Liver (tissue), 8 donors: ENCODE measurements at regions not wholly inside any gene's neighbourhood (a gene's known extent, or its start where the extent isn't known, plus 50 kb on each side); places are given as distances from the start of the nearest gene placed in this dataset.
"Not testable (repeated sequence)": the region's sequence is repeated elsewhere in the genome, so short reads cannot be mapped to it uniquely, and the experiment has no call there.

ENCODE experiments used
- DNase-seq: peaks from one replicate; pipeline ENCODE4 v3.0.0-alpha.2; 2017; ENCODE audit warnings: low spot score
- H3K27ac ChIP-seq, 2 donors: one replicate each; pipeline ENCODE4 v1.7.0; 2013; ENCODE audit warnings: inconsistent platforms in 2 of 2, low read length in 2 of 2, control low read depth in 1 of 2, low read depth in 1 of 2, mild to moderate bottlenecking in 1 of 2
- H3K27me3 ChIP-seq, 4 donors: one replicate each; pipeline versions ENCODE4 v1.6.1 to v1.7.0; 2013; ENCODE audit warnings: low read length in 3 of 4, inconsistent platforms in 1 of 4, mild to moderate bottlenecking in 1 of 4, moderate library complexity in 1 of 4; ENCODE audit not compliant: control insufficient read depth in 4 of 4, insufficient read depth in 4 of 4
- H3K36me3 ChIP-seq, 4 donors: one replicate each; pipeline versions ENCODE4 v1.6.1 to v1.7.0; 2013; ENCODE audit warnings: low read length in 3 of 4, mild to moderate bottlenecking in 3 of 4, low read depth in 1 of 4, moderate library complexity in 1 of 4; ENCODE audit not compliant: control insufficient read depth in 4 of 4, insufficient read depth in 3 of 4
- H3K4me1 ChIP-seq, 4 donors: one replicate each; pipeline versions ENCODE4 v1.6.1 to v1.7.0; 2013; ENCODE audit warnings: low read length in 3 of 4, mild to moderate bottlenecking in 3 of 4, moderate library complexity in 1 of 4; ENCODE audit not compliant: control insufficient read depth in 4 of 4, insufficient read depth in 4 of 4
- H3K4me3 ChIP-seq, 3 donors: one replicate each; pipeline versions ENCODE4 v1.6.1 to v1.7.0; 2013; ENCODE audit warnings: low read length in 3 of 3, control low read depth in 1 of 3, low read depth in 1 of 3, mild to moderate bottlenecking in 1 of 3
- H3K9ac ChIP-seq, 2 donors: one replicate each; pipeline ENCODE4 v1.7.0; 2013; ENCODE audit warnings: low read length in 2 of 2, mild to moderate bottlenecking in 2 of 2, moderate library complexity in 2 of 2, control low read depth in 1 of 2, low read depth in 1 of 2
- H3K9me3 ChIP-seq, 4 donors: one replicate each; pipeline versions ENCODE4 v1.6.1 to v1.7.0; 2013; ENCODE audit warnings: low read length in 3 of 4; ENCODE audit not compliant: control insufficient read depth in 4 of 4
- ATF3 ChIP-seq: IDR thresholded peaks from 2 replicates; pipeline ENCODE4 v1.6.1; 2016; ENCODE audit warnings: antibody characterized with exemption
- CTCF ChIP-seq: fragments of 150-350 bp; IDR thresholded peaks from 2 replicates; pipeline ENCODE4 v1.5.1; 2017; ENCODE audit warnings: improper control_type of control experiment, low read depth, low read length; ENCODE audit not compliant: missing input control
- EGR1 ChIP-seq, 2 donors: IDR thresholded peaks; 2 replicates each; pipeline ENCODE4 v1.6.1; 2016 to 2018; ENCODE audit warnings: antibody characterized with exemption in 2 of 2, low read depth in 2 of 2
- FOXA1 ChIP-seq: IDR thresholded peaks from 2 replicates; pipeline ENCODE4 v1.6.1; 2016; ENCODE audit warnings: antibody characterized with exemption
- FOXA2 ChIP-seq: IDR thresholded peaks from 2 replicates; pipeline ENCODE4 v1.6.1; 2016; ENCODE audit warnings: antibody characterized with exemption
- GABPA ChIP-seq, 2 donors: IDR thresholded peaks in 1 of 2; conservative IDR thresholded peaks in 1 of 2; 2 replicates each; pipeline ENCODE4 v1.6.1; 2016; ENCODE audit warnings: antibody characterized with exemption in 2 of 2, mild to moderate bottlenecking in 1 of 2, moderate library complexity in 1 of 2
- HNF4G ChIP-seq: IDR thresholded peaks from 2 replicates; pipeline ENCODE4 v1.6.1; 2016; ENCODE audit warnings: antibody characterized with exemption
- MAX ChIP-seq: IDR thresholded peaks from 2 replicates; pipeline ENCODE4 v1.6.1; 2016; ENCODE audit warnings: antibody characterized with exemption
- NR2F2 ChIP-seq: IDR thresholded peaks from 2 replicates; pipeline ENCODE4 v1.6.1; 2016; ENCODE audit warnings: antibody characterized with exemption
- RAD21 ChIP-seq, 2 donors: IDR thresholded peaks; 2 replicates each; pipeline ENCODE4 v1.6.1; 2016; ENCODE audit warnings: antibody characterized with exemption in 2 of 2, mild to moderate bottlenecking in 2 of 2
- RXRA ChIP-seq, 2 donors: IDR thresholded peaks; 2 replicates each; pipeline ENCODE4 v1.6.1; 2017 to 2018; ENCODE audit warnings: antibody characterized with exemption in 2 of 2, mild to moderate bottlenecking in 1 of 2
- SP1 ChIP-seq: IDR thresholded peaks from 2 replicates; pipeline ENCODE4 v1.6.1; 2018; ENCODE audit warnings: antibody characterized with exemption, mild to moderate bottlenecking
- YY1 ChIP-seq: IDR thresholded peaks from 2 replicates; pipeline ENCODE4 v1.6.1; 2016; ENCODE audit warnings: antibody characterized with exemption, mild to moderate bottlenecking
- ZBTB33 ChIP-seq: IDR thresholded peaks from 2 replicates; pipeline ENCODE4 v1.6.1; 2016; ENCODE audit warnings: antibody characterized with exemption
- WGBS: extraction: QIAGEN DNeasy Blood & Tissue Kit; methylation state at CpG from one replicate; pipeline ENCODE4 v1.1.7; 2013; 5-methylcytosine and 5-hydroxymethylcytosine counted together
- donor health status: healthy.
- donor health status: healthy.
- donor health status: healthy.
- donor health status: healthy.
- donor health status: healthy.

GRCh38 chr6:109251839-109252238, 130.4 kb downstream of the CD164 start:
- Histone ChIP-seq H3K9me3 (no peaks in the 10 kb centered on the region), H3K36me3 (no peaks in the 10 kb centered on the region), H3K4me1 (peaks cover 7 to 16% (median 10%) of the 10 kb centered on the region in 4 donors), H3K27me3 (no peaks in the 10 kb centered on the region), H3K9ac (no peak overlapping the region), H3K4me3 (no peak overlapping the region), H3K27ac (no peak overlapping the region)
- no peak for TF ChIP-seq FOXA2
- TF ChIP-seq FOXA1, result no peak
- TF ChIP-seq RAD21 (IDR thresholded peaks at IDR 0.05), result no peak
- no peak for TF ChIP-seq HNF4G
- no peak for TF ChIP-seq GABPA (IDR thresholded peaks at IDR 0.05 in 1 of 2, conservative IDR thresholded peaks at IDR 0.05 in 1 of 2)
- TF ChIP-seq NR2F2, result no peak
- TF ChIP-seq ZBTB33, result no peak
- TF ChIP-seq ATF3, result no peak
- TF ChIP-seq MAX, result no peak
- no peak for TF ChIP-seq YY1
- TF ChIP-seq RXRA (IDR thresholded peaks at IDR 0.05), result no peak
- TF ChIP-seq SP1, result no peak
- no peak for TF ChIP-seq EGR1 (IDR thresholded peaks at IDR 0.05; ENCODE audit: low read depth in 2 of 2)
- no peak for TF ChIP-seq CTCF
- no peak for DNase-seq

GRCh38 chr6:109250544-109251156, 131.6 kb downstream of the CD164 start:
- not testable (repeated sequence) for H3K27me3 ChIP-seq, DNase-seq, H3K36me3 ChIP-seq, H3K9me3 ChIP-seq, H3K27ac ChIP-seq, H3K9ac ChIP-seq, H3K4me3 ChIP-seq
- WGBS, result 79% methylated on average over 19 of the region's 32 CpGs
- peaks cover 7 to 16% (median 10%) of the 10 kb centered on the region in 4 donors for H3K4me1 ChIP-seq
